ENCODE measurements at regions not wholly inside any gene's neighbourhood (a gene's known extent, or its start where the extent isn't known, plus 50 kb on each side); places are given as distances from the start of the nearest gene placed in this dataset.

DNA sequence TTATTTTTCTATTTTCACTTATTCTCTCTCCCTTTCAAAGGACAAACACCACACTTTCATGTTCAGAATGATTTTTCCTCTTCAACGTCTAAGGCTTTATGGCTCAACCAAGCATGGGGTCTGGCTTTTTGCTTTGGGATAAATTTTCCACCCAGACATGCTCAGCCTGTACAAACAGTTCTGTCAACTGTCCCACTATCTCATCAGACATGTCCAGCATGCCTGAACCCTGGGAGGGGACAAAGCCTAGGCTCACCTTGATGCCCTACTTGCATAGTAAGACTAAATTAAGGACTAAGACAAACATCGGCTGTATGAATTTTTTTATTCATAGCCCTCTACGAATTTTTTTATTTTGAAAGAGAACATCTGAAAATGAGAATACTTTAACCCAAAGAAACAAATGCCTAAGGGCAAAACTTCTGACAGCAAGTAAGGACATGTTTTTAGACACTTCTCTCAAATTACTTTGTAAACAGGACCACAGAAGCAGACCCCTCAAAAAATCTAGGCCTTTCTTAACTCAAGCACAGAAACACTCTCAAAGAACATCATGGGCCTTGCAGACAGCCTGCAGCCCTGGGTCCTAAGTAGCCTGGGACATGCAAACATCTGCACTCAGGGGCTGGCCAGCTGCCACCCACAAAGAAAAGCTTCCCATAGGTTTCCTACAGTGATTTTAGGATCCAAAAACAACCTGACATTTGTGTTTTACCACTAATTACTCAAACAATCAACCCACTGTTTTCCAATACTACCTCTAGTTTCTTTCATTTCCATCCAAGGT is 72.3 kb upstream of the PALMD start:
- DNase-seq (ENCODE audit: low spot score) = no peak

DNA sequence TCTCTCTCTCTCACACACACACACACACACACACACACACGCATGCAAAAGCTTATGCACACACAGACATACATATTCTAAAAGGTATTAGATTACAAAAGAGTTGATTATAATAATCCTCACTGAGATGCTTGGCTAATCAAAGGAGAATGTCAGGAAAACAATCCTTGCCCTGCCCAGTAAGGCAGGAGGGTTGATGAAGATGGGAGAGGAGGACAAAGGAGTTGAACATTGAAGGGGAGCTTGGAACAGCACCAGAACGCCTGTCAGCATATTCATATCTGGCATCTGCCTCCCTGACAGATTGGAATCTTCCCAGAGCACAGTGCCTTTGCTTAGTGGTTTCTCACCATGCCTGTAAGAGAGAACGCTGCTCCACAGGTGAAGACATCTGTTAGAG is 68.6 kb upstream of the PALMD start:
- DNase-seq (ENCODE audit: low spot score) = no peak

DNA sequence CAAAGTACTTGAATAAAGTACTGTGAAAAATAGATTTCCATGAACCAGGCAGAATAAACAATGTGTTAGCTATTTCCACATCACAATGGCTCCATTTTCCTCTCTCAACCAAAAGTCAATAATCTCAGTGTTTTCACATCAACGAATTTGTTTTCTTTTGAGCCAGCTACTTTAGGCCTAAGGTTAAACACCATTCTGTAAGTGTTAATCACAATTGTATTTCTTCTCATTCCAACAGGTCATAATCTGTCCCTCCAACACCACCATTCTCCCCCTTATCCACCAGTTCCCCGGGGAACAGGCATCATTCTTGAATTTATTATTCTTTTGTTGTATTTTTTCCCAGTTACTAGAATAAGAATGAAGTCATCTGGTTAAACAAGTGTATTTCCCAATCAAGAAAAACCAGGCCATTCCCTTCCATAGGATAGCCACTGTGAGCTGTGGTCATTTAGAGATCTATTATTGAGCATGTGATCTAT is 66.2 kb upstream of the PALMD start:
- no peak for DNase-seq (ENCODE audit: low spot score)

DNA sequence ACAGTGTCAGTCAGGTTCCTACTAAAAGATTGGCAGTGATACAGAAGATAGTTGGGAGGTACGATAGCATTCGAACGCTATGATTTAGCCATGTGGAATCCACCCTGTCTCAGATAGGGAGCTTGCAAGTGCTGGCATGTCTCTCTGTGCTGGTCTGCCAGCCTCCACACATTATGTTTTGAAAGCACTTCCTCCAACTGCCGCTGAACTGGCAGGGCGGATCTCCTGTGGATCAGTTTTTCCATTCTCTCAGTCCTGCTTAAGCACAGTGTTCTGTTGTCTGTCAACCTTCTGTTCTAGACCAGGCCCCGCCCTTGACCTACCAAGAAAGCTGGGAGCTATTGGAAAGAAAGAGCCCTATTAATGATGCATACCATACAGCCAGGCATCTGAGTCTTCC is 65.5 kb upstream of the PALMD start:
- no peak for DNase-seq (ENCODE audit: low spot score)

DNA sequence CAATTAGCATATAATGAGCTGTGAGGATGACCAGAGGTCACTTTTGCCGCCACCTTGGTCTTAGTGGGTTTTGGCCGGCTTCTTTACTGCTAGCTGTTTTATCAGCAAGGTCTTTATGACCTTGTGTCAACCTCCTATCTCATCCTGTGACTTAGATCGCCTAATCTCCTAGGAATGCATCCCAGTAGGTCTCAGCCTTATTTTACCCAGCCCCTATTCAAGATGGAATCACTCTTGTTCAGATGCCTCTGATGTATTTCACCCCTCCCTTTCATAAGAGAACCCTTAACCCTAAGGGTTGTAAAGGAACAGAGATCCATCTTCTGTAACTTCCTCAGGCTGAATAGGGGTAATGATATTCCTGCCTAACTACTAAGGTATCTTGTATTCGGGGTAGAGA is 58.9 kb upstream of the PALMD start:
- DNase-seq (ENCODE audit: low spot score) = no peak

DNA sequence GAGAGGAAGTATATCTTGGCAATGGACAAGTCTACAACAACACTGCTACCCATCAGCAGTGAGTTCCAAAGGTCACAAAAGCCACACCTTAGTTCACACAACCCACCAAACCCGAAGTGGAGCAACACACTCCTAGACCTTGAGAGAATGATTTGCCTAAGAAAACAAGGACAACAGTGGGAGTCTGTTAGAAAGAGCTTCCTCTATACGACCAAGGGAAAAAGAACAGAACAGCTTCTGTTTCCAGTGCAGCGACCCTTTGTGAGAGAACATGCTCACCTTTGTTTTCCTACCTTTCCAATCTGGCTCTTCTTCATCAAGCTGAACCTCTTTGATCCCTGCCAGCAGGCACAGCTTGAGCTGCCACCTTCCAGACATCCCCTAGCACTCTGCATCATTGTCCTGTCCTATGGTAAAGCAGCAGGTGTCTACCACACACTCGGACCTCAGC is 56.7 kb upstream of the PALMD start:
- DNase-seq (ENCODE audit: low spot score) = no peak

DNA sequence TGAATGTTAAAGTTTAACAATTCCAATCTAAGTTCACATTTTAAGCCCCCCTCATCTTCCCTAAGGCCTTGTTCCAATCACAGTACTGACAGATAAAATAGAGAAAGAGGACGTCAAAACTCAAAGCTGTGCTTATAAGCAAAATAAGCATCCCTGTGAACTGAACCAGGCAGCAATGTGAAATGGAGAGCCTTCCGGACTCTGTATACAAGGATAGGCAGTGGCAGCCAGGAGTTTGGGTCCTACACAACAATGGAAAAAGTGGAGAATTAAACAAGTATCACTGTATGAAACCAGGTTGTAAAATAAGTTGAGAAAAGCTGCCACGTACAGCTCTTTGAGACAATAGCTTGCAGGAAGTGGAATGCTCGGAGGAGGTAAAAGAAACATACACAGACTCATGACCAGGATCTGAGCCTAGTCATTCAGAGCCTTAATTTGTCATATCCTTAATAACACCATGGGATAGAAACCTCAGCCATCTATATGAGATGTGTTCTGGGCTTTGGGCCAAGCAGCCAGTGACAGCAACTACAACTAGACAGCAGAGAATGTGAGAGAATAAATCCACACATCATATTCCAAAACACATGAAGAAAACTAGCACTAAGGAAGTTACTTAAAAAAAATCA is 55.2 kb upstream of the PALMD start:
- DNase-seq (ENCODE audit: low spot score) = no peak

DNA sequence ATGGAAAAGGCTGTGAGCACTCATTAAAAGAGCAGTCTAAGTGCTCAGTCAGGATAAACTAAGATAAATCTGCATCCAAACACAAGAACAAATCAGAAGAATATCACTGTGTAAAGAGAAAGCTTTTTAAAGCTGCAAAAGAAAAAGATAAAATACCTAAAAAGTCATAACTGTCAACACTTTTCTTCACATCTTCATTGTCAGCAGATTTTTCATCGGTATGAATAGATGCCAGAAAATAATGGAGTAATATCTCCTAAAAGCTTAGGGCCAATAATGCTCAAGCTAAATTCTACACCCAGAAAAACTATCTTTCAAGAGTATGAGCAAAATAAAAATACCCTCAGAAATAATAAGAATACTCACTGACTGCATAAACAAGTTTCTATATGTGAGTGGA is 54.0 kb upstream of the PALMD start:
- DNase-seq (ENCODE audit: low spot score) = no peak

DNA sequence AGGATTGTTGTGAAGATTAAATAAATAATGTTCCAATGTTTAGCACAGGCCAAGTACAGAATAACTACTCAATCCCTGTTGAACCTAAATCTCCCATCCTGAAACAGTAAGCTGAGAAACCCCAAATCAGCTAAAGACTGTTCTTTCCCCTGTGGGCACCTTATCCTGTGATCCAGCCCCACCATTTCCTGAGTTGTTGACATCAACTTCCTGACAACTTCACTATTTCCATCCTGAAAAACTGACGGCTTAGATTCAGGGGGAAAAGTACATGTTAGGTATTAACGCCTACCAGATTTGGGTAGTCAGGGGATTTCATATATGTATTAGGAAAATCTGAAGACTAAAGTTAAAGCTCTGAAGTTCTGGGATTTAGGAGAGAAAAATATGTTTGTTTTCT is 51.7 kb upstream of the PALMD start:
- DNase-seq (ENCODE audit: low spot score) = no peak

DNA sequence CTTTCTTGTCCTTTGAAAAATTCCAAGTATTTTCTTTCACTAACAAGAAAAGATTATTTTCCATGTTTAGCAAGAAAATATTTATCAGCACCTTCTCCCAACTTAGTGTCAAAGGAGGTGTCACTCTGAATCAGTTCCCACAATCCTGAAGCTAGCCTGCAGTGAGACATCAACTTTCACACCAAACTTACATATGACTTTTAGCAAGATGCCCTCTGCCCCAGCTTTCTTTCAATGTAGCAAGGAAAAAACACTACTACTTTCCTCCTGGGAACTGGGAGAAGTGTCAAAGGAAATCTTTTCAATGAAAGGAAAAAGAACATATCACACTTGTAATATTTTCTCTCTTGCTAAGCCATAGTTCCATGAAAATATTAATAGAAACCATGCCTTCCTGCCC is 50.9 kb upstream of the PALMD start:
- no peak for DNase-seq (ENCODE audit: low spot score)

DNA sequence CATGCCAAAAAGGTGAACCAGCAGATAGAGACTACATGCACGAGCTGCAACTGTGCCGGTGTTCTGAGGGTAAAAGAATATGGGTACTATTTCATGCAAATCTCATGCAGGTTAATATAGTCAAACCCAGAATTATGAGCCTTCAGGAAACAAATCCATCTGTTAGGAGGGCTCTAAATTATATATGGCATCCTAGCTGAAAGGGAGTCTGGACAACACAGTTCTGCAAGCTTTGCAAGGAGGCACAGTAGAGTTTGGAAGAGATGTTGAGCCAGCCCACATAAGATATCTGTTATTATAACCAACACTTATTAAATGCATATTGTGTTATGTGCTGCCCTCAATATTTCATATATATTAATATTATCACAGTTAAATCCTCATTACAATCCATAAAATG is 50.5 kb upstream of the PALMD start:
- no peak for DNase-seq (ENCODE audit: low spot score)
